ENCODE measurements at regions not wholly inside any gene's neighbourhood (a gene's known extent, or its start where the extent isn't known, plus 50 kb on each side); places are given as distances from the start of the nearest gene placed in this dataset.
"Not testable (repeated sequence)": the region's sequence is repeated elsewhere in the genome, so short reads cannot be mapped to it uniquely, and the experiment has no call there.

GRCh38 chr2:136322428-136322827, 204.5 kb upstream of the CXCR4 start:
- Mint-ChIP-seq H3K27ac (peak overlapping the region; percentile 2), H3K36me3 (peaks cover 3% of the 10 kb centered on the region), H3K27me3 (peaks cover 7% of the 10 kb centered on the region), H3K4me3 (no peak overlapping the region), H3K4me1 (peaks cover 68% of the 10 kb centered on the region), H3K9me3 (peaks cover 5% of the 10 kb centered on the region)
- CTCF ChIA-PET: interaction anchor here (0.8 kb wide), 1 partner anchor 32 kb away, joined by 3 read pairs; no protein-coding TSS in a partner anchor
- DNase-seq: no peak

- Mint-ChIP-seq H3K27ac (peak overlapping the region; percentile 13), H3K4me1 (peaks cover 46% of the 10 kb centered on the region), H3K9me3 (peaks cover 5% of the 10 kb centered on the region)
Measured at GRCh38 chr2:136319651-136320050, 201.7 kb upstream of the CXCR4 start.

GRCh38 chr2:136319237-136319636, 201.3 kb upstream of the CXCR4 start:
- DNase-seq: no peak
- Mint-ChIP-seq H3K4me3 (no peak overlapping the region), H3K27me3 (peaks cover 11% of the 10 kb centered on the region), H3K4me1 (peaks cover 42% of the 10 kb centered on the region), H3K9me3 (peaks cover 2% of the 10 kb centered on the region), H3K27ac (peak overlapping the region; percentile 13), H3K36me3 (peaks cover 3% of the 10 kb centered on the region)
- CTCF ChIA-PET: interaction anchor here (0.9 to 1.3 kb wide), 3 partner anchors 9 to 65 kb away, joined by 3 read pairs; no protein-coding TSS in a partner anchor

More at GRCh38 chr2:136319651-136320050, 201.7 kb upstream of the CXCR4 start:
- Mint-ChIP-seq H3K4me3 (no peak overlapping the region), H3K36me3 (peaks cover 3% of the 10 kb centered on the region), H3K27me3 (peaks cover 9% of the 10 kb centered on the region)
- CTCF ChIA-PET: interaction anchor here (0.6 to 1.0 kb wide), 3 partner anchors 8 to 65 kb away, joined by 3 read pairs; no protein-coding TSS in a partner anchor
- no peak for DNase-seq

- Mint-ChIP-seq H3K9me3 (no peaks in the 10 kb centered on the region), H3K4me3 (no peak overlapping the region), H3K27me3 (peaks cover 7% of the 10 kb centered on the region), H3K36me3 (no peaks in the 10 kb centered on the region), H3K27ac (no peak overlapping the region), H3K4me1 (peaks cover 17% of the 10 kb centered on the region)
- no peak for DNase-seq
- CTCF ChIA-PET: no interaction called here
Measured at GRCh38 chr2:136314240-136314639, 196.3 kb upstream of the CXCR4 start.

- DNase-seq, CTCF ChIA-PET, H3K4me3 Mint-ChIP-seq, H3K36me3 Mint-ChIP-seq, H3K27ac Mint-ChIP-seq, H3K27me3 Mint-ChIP-seq, H3K9me3 Mint-ChIP-seq: not testable (repeated sequence)
- peaks cover 14% of the 10 kb centered on the region for H3K4me1 Mint-ChIP-seq
Measured at GRCh38 chr2:136312568-136312967, 194.6 kb upstream of the CXCR4 start.

- Mint-ChIP-seq H3K27ac (no peak overlapping the region), H3K4me1 (peaks cover 15% of the 10 kb centered on the region)
Measured at GRCh38 chr2:136310797-136311603, 193.1 kb upstream of the CXCR4 start.

GRCh38 chr2:136310005-136310495, 192.1 kb upstream of the CXCR4 start:
- no peak overlapping the region for H3K4me3 Mint-ChIP-seq
- no peak for DNase-seq
- peaks cover 7% of the 10 kb centered on the region for H3K27me3 Mint-ChIP-seq
- peaks cover 24% of the 10 kb centered on the region for H3K4me1 Mint-ChIP-seq
- H3K27ac Mint-ChIP-seq: no peak overlapping the region
- peaks cover 2% of the 10 kb centered on the region for H3K9me3 Mint-ChIP-seq
- CTCF ChIA-PET: interaction anchor here (1.0 kb wide), 1 partner anchor 9 kb away, joined by 3 read pairs; no protein-coding TSS in a partner anchor
- no peaks in the 10 kb centered on the region for H3K36me3 Mint-ChIP-seq

More at GRCh38 chr2:136310797-136311603, 193.1 kb upstream of the CXCR4 start:
- no peaks in the 10 kb centered on the region for H3K36me3 Mint-ChIP-seq
- no peak overlapping the region for H3K4me3 Mint-ChIP-seq
- no peak for DNase-seq
- H3K9me3 Mint-ChIP-seq: peaks cover 2% of the 10 kb centered on the region
- CTCF ChIA-PET: interaction anchor here (1.0 to 1.1 kb wide), 2 partner anchors 8 to 9 kb away, joined by 3 read pairs; no protein-coding TSS in a partner anchor
- peaks cover 7% of the 10 kb centered on the region for H3K27me3 Mint-ChIP-seq

GRCh38 chr2:136308611-136309010, 190.7 kb upstream of the CXCR4 start:
- DNase-seq: no peak
- Mint-ChIP-seq H3K4me3 (no peak overlapping the region), H3K9me3 (peaks cover 2% of the 10 kb centered on the region), H3K27me3 (peaks cover 3% of the 10 kb centered on the region), H3K4me1 (peaks cover 26% of the 10 kb centered on the region), H3K36me3 (no peaks in the 10 kb centered on the region), H3K27ac (no peak overlapping the region)
- CTCF ChIA-PET: interaction anchor here (0.6 to 1.0 kb wide), 3 partner anchors 10 to 72 kb away, joined by 3 to 5 read pairs (median 3); no protein-coding TSS in a partner anchor

- Mint-ChIP-seq H3K36me3 (no peaks in the 10 kb centered on the region), H3K27ac (peak overlapping the region; percentile 71), H3K4me3 (no peak overlapping the region), H3K9me3 (peaks cover 2% of the 10 kb centered on the region), H3K27me3 (peaks cover 3% of the 10 kb centered on the region), H3K4me1 (peaks cover 26% of the 10 kb centered on the region)
- CTCF ChIA-PET: no interaction called here
- no peak for DNase-seq
Measured at GRCh38 chr2:136306836-136307235, 188.9 kb upstream of the CXCR4 start.

- H3K36me3 Mint-ChIP-seq: no peaks in the 10 kb centered on the region
- CTCF ChIA-PET: interaction anchor here (0.6 to 0.9 kb wide), 2 partner anchors 181 to 317 kb away, joined by 3 read pairs; no protein-coding TSS in a partner anchor
- DNase-seq: peak; percentile 53
- H3K9me3 Mint-ChIP-seq: peaks cover 2% of the 10 kb centered on the region
- peaks cover 16% of the 10 kb centered on the region for H3K4me1 Mint-ChIP-seq
- no peak overlapping the region for H3K4me3 Mint-ChIP-seq
- peaks cover under 1% of the 10 kb centered on the region for H3K27me3 Mint-ChIP-seq
- H3K27ac Mint-ChIP-seq: no peak overlapping the region
Measured at GRCh38 chr2:136305517-136306192, 187.7 kb upstream of the CXCR4 start.

GRCh38 chr2:136301006-136301405, 183.1 kb upstream of the CXCR4 start:
- CTCF ChIA-PET: no interaction called here
- H3K9me3 Mint-ChIP-seq: no peaks in the 10 kb centered on the region
- no peak overlapping the region for H3K4me3 Mint-ChIP-seq
- no peaks in the 10 kb centered on the region for H3K36me3 Mint-ChIP-seq
- DNase-seq: no peak
- peaks cover 6% of the 10 kb centered on the region for H3K27me3 Mint-ChIP-seq
- peaks cover 16% of the 10 kb centered on the region for H3K4me1 Mint-ChIP-seq
- no peak overlapping the region for H3K27ac Mint-ChIP-seq

GRCh38 chr2:136298631-136299030, 180.7 kb upstream of the CXCR4 start:
- peaks cover 6% of the 10 kb centered on the region for H3K27me3 Mint-ChIP-seq
- CTCF ChIA-PET: no interaction called here
- no peak for DNase-seq
- H3K4me3 Mint-ChIP-seq: no peak overlapping the region
- no peak overlapping the region for H3K27ac Mint-ChIP-seq
- no peaks in the 10 kb centered on the region for H3K9me3 Mint-ChIP-seq
- H3K4me1 Mint-ChIP-seq: peaks cover 5% of the 10 kb centered on the region
- H3K36me3 Mint-ChIP-seq: no peaks in the 10 kb centered on the region

GRCh38 chr2:136297994-136298393, 180.0 kb upstream of the CXCR4 start:
- CTCF ChIA-PET: no interaction called here
- no peak overlapping the region for H3K4me3 Mint-ChIP-seq
- peaks cover 6% of the 10 kb centered on the region for H3K27me3 Mint-ChIP-seq
- no peak for DNase-seq
- peaks cover 5% of the 10 kb centered on the region for H3K4me1 Mint-ChIP-seq
- no peaks in the 10 kb centered on the region for H3K9me3 Mint-ChIP-seq
- no peaks in the 10 kb centered on the region for H3K36me3 Mint-ChIP-seq
- H3K27ac Mint-ChIP-seq: no peak overlapping the region

- CTCF ChIA-PET: no interaction called here
- H3K36me3 Mint-ChIP-seq: no peaks in the 10 kb centered on the region
- no peak for DNase-seq
- H3K9me3 Mint-ChIP-seq: no peaks in the 10 kb centered on the region
- peaks cover 6% of the 10 kb centered on the region for H3K27me3 Mint-ChIP-seq
- H3K27ac Mint-ChIP-seq: no peak overlapping the region
- no peak overlapping the region for H3K4me3 Mint-ChIP-seq
- H3K4me1 Mint-ChIP-seq: peaks cover 11% of the 10 kb centered on the region
Measured at GRCh38 chr2:136297312-136297711, 179.4 kb upstream of the CXCR4 start.
